H9 (cell line): ENCODE measurements at regions not wholly inside any gene's neighbourhood (a gene's known extent, or its start where the extent isn't known, plus 50 kb on each side); places are given as distances from the start of the nearest gene placed in this dataset.

ENCODE experiments used
- DNase-seq: peaks from one replicate; pipeline ENCODE4 v3.0.0-alpha.2; 2017
- H2AFZ ChIP-seq: one replicate; pipeline ENCODE4 v1.6.1; 2013; ENCODE audit warnings: mild to moderate bottlenecking, low read length, control low read depth, moderate library complexity
- H2AK5ac ChIP-seq: 2 replicates; pipeline ENCODE4 v1.6.1; 2013; ENCODE audit warnings: low read length, control low read depth, mixed read lengths; ENCODE audit not compliant: insufficient read length
- H2BK120ac ChIP-seq: one replicate; pipeline ENCODE4 v1.6.1; 2013; ENCODE audit warnings: low read depth, mild to moderate bottlenecking, low read length, control low read depth, inconsistent platforms; ENCODE audit not compliant: poor library complexity, severe bottlenecking
- H2BK12ac ChIP-seq: 2 replicates; pipeline ENCODE4 v1.6.1; 2013; ENCODE audit warnings: low read length, control low read depth, mixed read lengths, low read depth; ENCODE audit not compliant: insufficient read length
- H2BK15ac ChIP-seq: 2 replicates; pipeline ENCODE4 v1.6.1; 2013; ENCODE audit warnings: low read depth, low read length, control low read depth
- H2BK20ac ChIP-seq: one replicate; pipeline ENCODE4 v1.6.1; 2013; ENCODE audit warnings: low read depth, mild to moderate bottlenecking, low read length, control low read depth, inconsistent platforms; ENCODE audit not compliant: poor library complexity, severe bottlenecking
- H2BK5ac ChIP-seq: 2 replicates; pipeline ENCODE4 v1.6.1; 2013; ENCODE audit warnings: low read length, control low read depth, mixed read lengths; ENCODE audit not compliant: insufficient read length
- H3K14ac ChIP-seq: 2 replicates; pipeline ENCODE4 v1.6.1; 2013; ENCODE audit warnings: low read length, control low read depth; ENCODE audit not compliant: insufficient read depth
- H3K18ac ChIP-seq: 2 replicates; pipeline ENCODE4 v1.6.1; 2013; ENCODE audit warnings: low read depth, mild to moderate bottlenecking, mixed read lengths, low read length, control low read depth; ENCODE audit not compliant: insufficient read length
- H3K23ac ChIP-seq: 2 replicates; pipeline ENCODE4 v1.6.1; 2013; ENCODE audit warnings: low read length, control low read depth, mixed read lengths, low read depth; ENCODE audit not compliant: insufficient read length
- H3K23me2 ChIP-seq: 2 replicates; pipeline ENCODE4 v1.6.1; 2013; ENCODE audit warnings: low read depth, mild to moderate bottlenecking, mixed read lengths, low read length, control low read depth; ENCODE audit not compliant: insufficient read length, poor library complexity, severe bottlenecking
- H3K27ac ChIP-seq: 2 replicates; pipeline ENCODE4 v1.5.1; 2013; ENCODE audit warnings: low read length, control low read depth, mixed read lengths, low read depth; ENCODE audit not compliant: insufficient read length
- H3K27me3 ChIP-seq: 2 replicates; pipeline ENCODE4 v1.6.1; 2013; ENCODE audit warnings: low read length, control low read depth, inconsistent platforms; ENCODE audit not compliant: insufficient read depth
- H3K4ac ChIP-seq: 2 replicates; pipeline ENCODE4 v1.6.1; 2013; ENCODE audit warnings: low read depth, mild to moderate bottlenecking, control low read depth, inconsistent platforms, low read length, moderate library complexity
- H3K4me1 ChIP-seq: 2 replicates; pipeline ENCODE4 v1.6.1; 2013; ENCODE audit warnings: low read length, control low read depth, inconsistent platforms; ENCODE audit not compliant: insufficient read depth
- H3K4me2 ChIP-seq: 2 replicates; pipeline ENCODE4 v1.6.1; 2013; ENCODE audit warnings: low read length, control low read depth, mixed read lengths; ENCODE audit not compliant: insufficient read length, insufficient read depth
- H3K56ac ChIP-seq: 2 replicates; pipeline ENCODE4 v1.6.1; 2013; ENCODE audit warnings: low read depth, mild to moderate bottlenecking, mixed read lengths, low read length, control low read depth; ENCODE audit not compliant: insufficient read length
- H3K79me1 ChIP-seq: 2 replicates; pipeline ENCODE4 v1.6.1; 2013; ENCODE audit warnings: low read depth, mild to moderate bottlenecking, moderate library complexity, low read length, control low read depth, inconsistent platforms; ENCODE audit not compliant: insufficient read depth, poor library complexity, severe bottlenecking
- H3K79me2 ChIP-seq: 2 replicates; pipeline ENCODE4 v1.6.1; 2013; ENCODE audit warnings: low read length, control low read depth, inconsistent platforms; ENCODE audit not compliant: insufficient read depth
- H3K9ac ChIP-seq: 2 replicates; pipeline ENCODE4 v1.6.1; 2013; ENCODE audit warnings: low read length, control low read depth, mixed read lengths; ENCODE audit not compliant: insufficient read length; ENCODE audit errors: extremely low read depth
- H3K9me3 ChIP-seq: one replicate; pipeline ENCODE4 v1.6.1; 2013; ENCODE audit warnings: low read depth, low read length, inconsistent platforms; ENCODE audit not compliant: control insufficient read depth
- H3T11ph ChIP-seq: one replicate; pipeline ENCODE4 v1.6.1; 2013; ENCODE audit warnings: mild to moderate bottlenecking, low read length, control low read depth, inconsistent platforms
- H4K20me1 ChIP-seq: one replicate; pipeline ENCODE4 v1.6.1; 2013; ENCODE audit not compliant: control insufficient read depth, insufficient read length, insufficient read depth
- H4K5ac ChIP-seq: 2 replicates; pipeline ENCODE4 v1.6.1; 2013; ENCODE audit warnings: low read depth, mild to moderate bottlenecking, mixed read lengths, low read length, control low read depth; ENCODE audit not compliant: insufficient read length
- H4K8ac ChIP-seq: replicated peaks from 2 replicates; pipeline ENCODE4 v1.6.1; 2013; ENCODE audit warnings: low read length, control low read depth, mixed read lengths, low read depth; ENCODE audit not compliant: insufficient read length
- H4K91ac ChIP-seq: 2 replicates; pipeline ENCODE4 v1.6.1; 2013; ENCODE audit warnings: low read depth, mild to moderate bottlenecking, moderate library complexity, mixed read lengths, low read length, control low read depth; ENCODE audit not compliant: insufficient read length
- H3K27ac Mint-ChIP-seq, 3 experiments: 2 replicates in 2 of 3; 3 replicates in 1 of 3; pipeline ENCODE4 v1.8.0; 2020 to 2021; ENCODE audit warnings: mixed read lengths in 3 of 3, mild to moderate bottlenecking in 1 of 3, moderate library complexity in 1 of 3
- H3K27me3 Mint-ChIP-seq: 2 replicates; pipeline ENCODE4 v1.8.0; 2021; ENCODE audit warnings: low read depth, mild to moderate bottlenecking, moderate library complexity, mixed read lengths
- H3K36me3 Mint-ChIP-seq, 3 experiments: 2 replicates in 2 of 3; 3 replicates in 1 of 3; pipeline ENCODE4 v1.8.0; 2020 to 2021; ENCODE audit warnings: low read depth in 3 of 3, mixed read lengths in 3 of 3; ENCODE audit not compliant: insufficient read depth in 1 of 3
- H3K4me1 Mint-ChIP-seq, 2 experiments: 2 replicates each; pipeline ENCODE4 v1.8.0; 2020; ENCODE audit warnings: mixed read lengths in 2 of 2
- H3K4me3 Mint-ChIP-seq, 2 experiments: 2 replicates in 1 of 2; 3 replicates in 1 of 2; pipeline ENCODE4 v1.8.0; 2020 to 2021; ENCODE audit warnings: mild to moderate bottlenecking in 2 of 2, mixed read lengths in 2 of 2, moderate library complexity in 1 of 2
- H3K9me3 Mint-ChIP-seq, 2 experiments: 2 replicates in 1 of 2; 3 replicates in 1 of 2; pipeline ENCODE4 v1.8.0; 2020; ENCODE audit warnings: mild to moderate bottlenecking in 2 of 2, mixed read lengths in 2 of 2, moderate library complexity in 1 of 2
- CTCF ChIP-seq: fragments of 200-600 bp; sonication (generic); conservative IDR thresholded peaks from 3 replicates; pipeline ENCODE4 v1.8.0; 2021; ENCODE audit warnings: antibody characterized with exemption, mild to moderate bottlenecking
- WGBS: extraction: QIAGEN DNeasy Blood & Tissue Kit; methylation state at CpG from one replicate; pipeline ENCODE4 v1.1.7; 2013; ENCODE audit warnings: missing lambda C conversion rate, low lambda C conversion rate, mixed read lengths; ENCODE audit not compliant: insufficient read length; ENCODE audit errors: extremely low coverage; 5-methylcytosine and 5-hydroxymethylcytosine counted together

DNA sequence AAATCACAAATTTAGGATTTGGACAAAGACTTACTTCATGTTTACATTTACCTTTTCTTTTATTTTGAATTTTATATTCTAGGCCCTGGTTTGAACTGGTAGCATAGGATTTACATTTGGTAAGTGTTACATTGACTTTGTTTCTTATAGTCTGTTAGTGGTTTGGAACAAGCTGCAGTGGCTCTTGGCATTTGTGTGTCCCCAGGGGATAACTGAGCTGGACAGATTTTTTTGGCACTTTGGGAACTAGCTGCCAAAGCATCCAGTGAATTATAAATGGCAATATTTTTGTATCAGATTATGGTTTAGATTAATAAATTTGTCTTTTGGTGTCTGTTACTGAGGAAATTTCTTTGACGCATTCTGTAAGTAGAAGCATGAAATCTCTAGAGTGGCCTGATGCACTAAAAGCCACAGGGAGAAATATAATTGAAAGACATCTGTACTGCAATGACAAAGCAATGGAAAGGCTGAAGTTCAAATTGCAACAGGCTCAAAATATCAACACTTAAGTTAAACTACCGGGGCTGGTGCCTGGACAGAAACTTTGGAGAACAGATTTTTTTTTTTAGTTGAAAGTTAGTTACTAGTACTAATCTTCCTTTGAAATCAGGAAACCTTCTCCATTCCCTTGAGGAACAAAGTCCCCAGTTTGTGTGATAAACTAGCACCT lies 107.6 kb upstream of the PLCXD3 start:
- Histone ChIP-seq H2BK15ac (no peak overlapping the region), H3K79me1 (no peaks in the 10 kb centered on the region), H3T11ph (no peak overlapping the region), H3K4me1 (no peaks in the 10 kb centered on the region), H4K5ac (no peak overlapping the region), H2BK5ac (no peak overlapping the region), H3K56ac (no peak overlapping the region), H3K18ac (no peak overlapping the region), H3K4me2 (no peak overlapping the region), H2BK120ac (no peak overlapping the region), H4K91ac (no peak overlapping the region), H2AK5ac (no peak overlapping the region), H4K8ac (no peak overlapping the region), H3K79me2 (no peaks in the 10 kb centered on the region), H2AFZ (no peak overlapping the region), H2BK12ac (no peak overlapping the region), H3K23me2 (no peaks in the 10 kb centered on the region), H3K14ac (no peak overlapping the region), H3K9ac (no peak overlapping the region), H4K20me1 (no peaks in the 10 kb centered on the region), H2BK20ac (no peak overlapping the region), H3K9me3 (no peaks in the 10 kb centered on the region), H3K27ac (no peak overlapping the region), H3K27me3 (no peaks in the 10 kb centered on the region), H3K4ac (no peak overlapping the region), H3K23ac (no peak overlapping the region)
- no peaks in the 10 kb centered on the region for H3K36me3 Mint-ChIP-seq
- no peak overlapping the region for H3K4me3 Mint-ChIP-seq
- no peak for DNase-seq
- no peaks in the 10 kb centered on the region for H3K9me3 Mint-ChIP-seq
- no peaks in the 10 kb centered on the region; the same call in 1 of the 2 replicates for H3K27me3 Mint-ChIP-seq
- TF ChIP-seq CTCF = no peak
- no CpG with 5 or more reads among the region's 2 CpGs for WGBS
- no peaks in the 10 kb centered on the region for H3K4me1 Mint-ChIP-seq
- H3K27ac Mint-ChIP-seq = no peak overlapping the region
